ENCODE measurements at regions not wholly inside any gene's neighbourhood (a gene's known extent, or its start where the extent isn't known, plus 50 kb on each side); places are given as distances from the start of the nearest gene placed in this dataset.

DNA sequence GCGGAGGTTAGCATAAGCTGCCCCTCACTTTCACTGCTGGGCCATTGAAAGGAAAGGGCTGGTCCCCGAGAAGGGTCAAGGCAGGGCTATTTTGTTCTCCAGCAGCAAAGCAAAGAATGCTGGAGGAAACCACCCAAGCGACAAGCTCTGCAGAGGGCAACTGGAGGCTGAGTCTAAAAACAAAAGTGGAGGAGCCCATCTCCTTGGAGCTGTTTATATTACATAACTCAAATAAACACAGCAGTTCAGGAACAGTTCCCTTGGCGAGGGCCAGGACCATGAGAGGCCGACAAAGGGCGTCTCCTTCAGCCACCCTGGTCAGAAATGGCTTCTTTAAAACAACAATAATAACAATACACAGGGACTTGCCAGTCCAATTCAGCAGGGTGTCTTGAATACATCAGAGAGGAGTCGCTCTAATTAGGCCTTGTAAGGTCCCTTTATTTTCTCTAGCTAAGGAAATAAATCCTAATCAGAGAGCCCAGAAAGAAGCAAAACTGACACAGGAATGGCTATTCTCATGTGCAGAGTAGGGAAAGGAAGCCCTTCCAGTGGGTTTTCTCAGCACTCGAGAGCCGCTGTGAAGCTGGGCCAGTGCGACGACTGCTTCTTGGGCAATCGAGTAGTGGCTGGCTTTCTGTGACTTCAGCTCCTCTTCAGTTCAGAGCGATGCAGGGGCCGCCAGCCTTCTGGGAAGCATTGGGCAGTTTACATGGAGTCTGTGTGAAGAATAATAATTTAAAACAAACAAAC, 57.0 kb upstream of the TARBP1 start:
- no peak for DNase-seq

DNA sequence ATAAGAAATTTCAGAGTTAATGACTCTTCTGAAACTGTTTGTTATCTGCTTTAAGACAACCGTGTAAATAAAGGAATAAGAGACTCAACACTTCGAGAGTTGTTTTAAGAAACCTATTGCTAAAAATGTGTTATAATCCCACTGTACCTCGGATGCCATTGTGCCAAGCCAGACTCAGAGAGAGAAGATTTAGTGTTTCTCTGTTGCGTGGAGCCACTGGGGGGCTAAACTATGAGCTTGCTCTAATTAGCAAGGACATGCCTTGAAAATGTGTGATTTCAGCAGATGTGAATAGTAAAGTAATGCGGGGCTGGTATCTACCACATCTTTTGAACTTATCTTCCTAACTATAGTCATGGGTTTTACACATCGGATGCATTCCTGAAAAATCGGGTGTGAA, 56.2 kb upstream of the TARBP1 start:
- DNase-seq = no peak

DNA sequence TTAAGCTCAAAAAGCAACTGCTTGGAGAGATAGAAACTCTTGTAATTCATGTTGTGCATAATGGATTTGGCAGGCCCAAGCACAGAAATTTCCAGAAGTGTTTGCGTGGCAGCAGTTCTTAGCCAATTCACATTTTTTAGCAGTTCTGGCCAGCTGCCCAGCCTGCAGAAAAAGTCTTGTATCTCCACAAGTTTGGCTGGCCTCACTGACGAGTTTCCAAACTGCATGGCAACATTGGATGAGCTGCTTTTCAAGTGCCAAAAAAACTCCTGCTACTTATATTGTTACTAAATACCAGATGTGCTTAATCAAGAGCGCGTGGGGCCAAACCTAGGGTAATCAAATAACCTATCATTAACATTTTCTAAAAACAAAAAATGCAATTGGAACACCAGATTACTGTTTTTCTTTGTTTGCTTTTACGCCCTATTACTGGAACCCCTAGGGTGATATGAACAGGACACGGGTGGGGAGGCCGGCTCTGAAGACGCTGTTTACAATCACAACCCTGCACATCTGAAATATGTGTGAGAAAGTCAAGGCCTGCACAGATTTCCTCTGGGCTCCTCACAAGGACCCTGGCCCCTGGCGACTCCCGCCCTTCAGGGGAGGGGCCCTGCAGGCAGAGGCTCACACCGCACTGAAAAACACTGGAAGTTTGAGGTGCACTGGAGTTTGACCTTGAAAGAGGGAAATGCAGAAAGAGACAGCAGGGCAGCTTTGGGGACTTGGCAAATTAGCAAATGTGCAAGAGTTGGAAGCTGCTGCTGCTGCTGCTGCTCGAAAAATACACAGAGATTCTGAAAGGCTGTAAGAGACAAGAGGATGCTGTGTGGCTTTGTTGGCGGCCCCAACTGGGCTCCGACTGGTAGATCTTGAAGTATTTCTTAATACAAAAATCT, 55.2 kb upstream of the TARBP1 start:
- DNase-seq = peak; percentile 49

DNA sequence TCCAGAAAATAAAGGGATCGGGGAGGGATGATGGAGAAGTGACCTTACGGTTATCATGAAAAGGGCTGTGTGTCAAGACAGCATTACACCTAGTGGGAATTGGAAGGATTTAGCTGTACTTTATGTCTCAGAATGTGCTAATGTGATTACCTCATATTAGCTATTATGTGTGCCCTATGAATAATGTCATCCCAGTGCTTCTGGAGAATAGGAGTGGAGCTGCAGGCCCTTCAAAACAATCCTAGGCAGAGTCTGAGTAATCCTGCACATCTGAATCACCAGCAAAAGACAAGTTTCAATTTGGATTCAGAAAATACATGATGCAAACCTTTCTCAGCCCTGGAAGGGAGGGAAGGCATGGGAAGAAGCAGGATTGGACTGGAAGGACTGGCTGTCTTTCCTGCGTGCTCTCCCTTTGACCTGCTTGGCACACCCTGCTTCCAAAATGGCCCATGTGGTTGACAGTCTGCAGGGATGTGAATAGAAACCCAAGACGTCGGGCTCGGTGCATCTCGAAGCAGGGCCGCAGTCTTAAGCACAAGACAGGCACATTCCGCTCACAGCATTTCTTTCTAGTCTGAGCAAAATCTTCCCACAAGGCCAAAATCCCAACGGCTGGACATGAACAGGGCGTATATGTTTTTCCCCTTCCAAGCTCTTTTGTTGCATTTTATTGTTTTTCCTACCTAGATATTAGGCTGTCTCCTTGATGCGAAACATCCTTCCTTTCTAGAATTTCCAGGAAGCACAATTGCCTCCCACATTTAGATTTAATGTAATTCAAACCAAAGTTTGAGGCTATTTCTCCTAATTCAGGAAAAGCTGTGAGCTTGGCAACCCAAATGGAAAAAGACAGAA, 54.3 kb upstream of the TARBP1 start:
- DNase-seq = no peak

GRCh38 chr1:234532503-234532922, 53.5 kb upstream of the TARBP1 start:
- no peak for DNase-seq

DNA sequence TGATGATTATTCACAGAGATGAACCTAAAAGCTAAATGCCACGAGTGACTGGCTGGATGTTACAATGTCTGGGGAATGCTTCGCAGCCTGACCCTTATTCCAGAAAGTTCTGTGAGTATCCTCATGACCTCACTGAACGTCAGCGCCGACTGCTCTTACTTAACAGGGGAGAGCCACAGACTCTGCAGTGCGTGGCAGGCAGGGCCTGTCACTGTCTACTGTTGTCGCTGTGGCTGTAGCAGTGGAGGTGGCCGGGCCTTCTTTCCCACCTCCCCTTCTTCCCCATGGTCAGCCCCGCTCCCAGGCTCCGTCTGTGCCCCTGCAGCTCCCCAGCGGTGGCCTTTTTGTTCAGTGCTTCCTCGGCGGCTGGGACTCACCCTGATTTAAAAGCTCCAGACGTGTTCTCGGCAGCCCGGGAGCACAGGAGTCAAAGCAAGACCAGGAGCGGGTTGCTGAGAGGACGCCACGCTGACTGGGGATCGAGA, 52.2 kb upstream of the TARBP1 start:
- no peak for DNase-seq

- no peak for DNase-seq
Measured at GRCh38 chr1:234530672-234531071, 51.7 kb upstream of the TARBP1 start.

DNA sequence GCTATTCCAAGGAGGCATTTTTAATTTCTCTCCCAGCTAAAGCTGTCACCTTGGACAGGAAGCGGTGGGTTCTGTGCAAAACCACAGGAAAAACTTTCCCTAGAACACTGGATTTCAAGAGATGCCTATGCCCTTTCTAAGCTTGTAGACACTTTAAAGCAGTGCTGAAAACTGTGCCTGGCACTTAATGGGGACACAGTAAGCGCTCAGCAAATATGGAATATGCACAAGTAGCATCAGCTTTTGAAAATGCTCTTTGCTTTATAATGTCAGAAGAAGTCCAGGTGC, 50.9 kb upstream of the TARBP1 start:
- DNase-seq = no peak

DNA sequence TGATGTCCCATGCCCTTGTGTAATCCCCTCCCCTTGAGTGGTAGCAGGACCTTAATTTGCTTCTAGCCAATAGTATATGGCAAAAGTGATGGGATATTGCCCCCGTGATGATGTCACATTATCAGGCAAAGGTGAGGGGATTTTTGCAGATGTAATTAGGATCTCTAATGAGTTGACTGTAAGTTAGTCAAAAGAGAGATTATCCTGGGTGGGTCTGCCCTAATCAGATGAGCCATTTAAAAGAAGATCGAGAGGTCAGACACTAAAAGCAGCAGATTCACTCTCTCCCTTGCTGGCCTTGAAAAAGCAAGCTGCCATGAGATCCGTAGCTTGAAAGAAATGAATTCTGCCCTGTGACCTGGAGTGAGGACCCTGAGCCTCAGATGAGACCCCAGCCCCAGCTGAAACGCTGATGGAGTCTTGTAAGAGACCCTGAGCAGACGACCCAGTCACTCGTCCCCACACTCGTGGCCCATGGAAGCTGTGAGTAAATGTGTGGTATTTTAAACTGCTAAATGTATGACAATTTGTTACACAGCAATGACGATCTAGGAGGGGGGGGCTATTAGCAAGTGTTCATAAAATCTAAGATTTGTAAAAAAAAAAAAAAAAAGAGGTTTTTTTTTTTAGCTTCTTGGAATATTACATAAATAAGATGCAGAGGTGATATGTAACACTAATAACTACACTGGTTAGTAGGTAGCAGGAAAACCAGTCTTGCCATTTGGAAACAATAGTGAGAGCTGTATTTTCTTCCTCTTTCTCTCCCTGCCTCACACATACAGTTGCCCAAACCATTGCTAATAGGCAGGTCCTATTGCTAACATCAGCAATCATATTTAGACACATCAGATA, 50.3 kb upstream of the TARBP1 start:
- DNase-seq = no peak

Measured in NCI-H1417 treated with DMSO at 0.1 percent for 48 hours (cell line).